DND-41 (cell line): ENCODE measurements at regions not wholly inside any gene's neighbourhood (a gene's known extent, or its start where the extent isn't known, plus 50 kb on each side); places are given as distances from the start of the nearest gene placed in this dataset.

Experiments used
- ATAC-seq: fragments of 200-7000 bp; cut with Tn5 transposase; 3 replicates; pipeline ENCODE4 v1.9.1; 2021; ENCODE audit warnings: low read depth; ENCODE audit not compliant: insufficient read depth
- DNase-seq: peaks from one replicate; pipeline ENCODE4 v3.0.0-alpha.2; 2020
- H2AFZ ChIP-seq: 2 replicates; pipeline ENCODE4 v1.6.0; 2012; ENCODE audit warnings: low read depth, low read length
- H3K27ac ChIP-seq: 2 replicates; pipeline ENCODE4 v1.5.1; 2012; ENCODE audit warnings: low read length, inconsistent platforms
- H3K27me3 ChIP-seq: fragments of 200-600 bp; sonication (generic); 2 replicates; pipeline ENCODE4 v1.6.0; 2012; ENCODE audit warnings: low read length, mild to moderate bottlenecking, inconsistent platforms; ENCODE audit not compliant: insufficient read depth, poor library complexity
- H3K36me3 ChIP-seq: 2 replicates; pipeline ENCODE4 v1.5.1; 2012; ENCODE audit warnings: low read length, inconsistent platforms; ENCODE audit not compliant: insufficient read depth
- H3K4me1 ChIP-seq: 2 replicates; pipeline ENCODE4 v1.5.1; 2012; ENCODE audit warnings: mild to moderate bottlenecking, low read length; ENCODE audit not compliant: insufficient read depth
- H3K4me2 ChIP-seq: 2 replicates; pipeline ENCODE4 v1.6.0; 2012; ENCODE audit warnings: mild to moderate bottlenecking, moderate library complexity, low read length, inconsistent platforms; ENCODE audit not compliant: insufficient read depth
- H3K4me3 ChIP-seq, 2 experiments: fragments of 200-600 bp in 1 of 2; shearing (Covaris generic) in 1 of 2; 2 replicates each; pipeline ENCODE4 v1.5.1; 2012 to 2016; ENCODE audit warnings: inconsistent platforms in 2 of 2, low read length in 2 of 2, mild to moderate bottlenecking in 2 of 2, low read depth in 1 of 2, moderate library complexity in 1 of 2
- H3K79me2 ChIP-seq: 2 replicates; pipeline ENCODE4 v1.6.0; 2012; ENCODE audit warnings: low read length, inconsistent platforms; ENCODE audit not compliant: insufficient read depth
- H3K9ac ChIP-seq: 2 replicates; pipeline ENCODE4 v1.6.0; 2012; ENCODE audit warnings: low read depth, mild to moderate bottlenecking, inconsistent platforms, low read length, moderate library complexity
- H3K9me3 ChIP-seq: 2 replicates; pipeline ENCODE4 v1.5.1; 2012; ENCODE audit warnings: low read length, moderate library complexity, mild to moderate bottlenecking, inconsistent platforms; ENCODE audit not compliant: insufficient read depth, severe bottlenecking
- H4K20me1 ChIP-seq: 2 replicates; pipeline ENCODE4 v1.6.0; 2012; ENCODE audit warnings: low read length; ENCODE audit not compliant: insufficient read depth
- EZH2 ChIP-seq: IDR thresholded peaks from 3 replicates; pipeline ENCODE4 v1.6.1; 2012; ENCODE audit warnings: borderline replicate concordance, low read depth, mild to moderate bottlenecking, moderate library complexity, low read length, inconsistent platforms; ENCODE audit not compliant: severe bottlenecking
- TF ChIP-seq, protein P1 (sequence below): IDR thresholded peaks from 2 replicates; pipeline ENCODE4 v1.5.1; 2012; ENCODE audit warnings: borderline replicate concordance, low read length, moderate library complexity, mild to moderate bottlenecking; ENCODE audit not compliant: poor library complexity, severe bottlenecking; ENCODE audit errors: extremely low read depth

DNA sequence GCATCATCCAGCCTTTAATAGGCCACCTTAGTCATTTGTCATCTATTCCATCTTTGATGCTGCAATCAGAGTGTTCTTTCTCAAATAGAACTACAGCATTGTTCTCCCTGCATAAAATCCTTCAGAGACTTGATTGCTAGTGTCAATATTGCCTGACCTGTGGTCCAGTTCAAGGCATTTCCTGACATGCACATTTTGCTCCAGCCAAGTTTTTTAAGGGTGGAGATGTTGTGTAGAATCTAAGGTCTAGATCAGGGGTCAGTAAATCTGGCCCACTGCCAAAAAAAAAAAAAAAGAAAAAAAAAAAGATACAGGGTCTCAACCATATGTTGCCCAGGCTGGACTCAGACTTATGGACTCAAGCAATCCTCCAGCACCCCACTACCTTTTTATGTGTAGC, 354.4 kb downstream of the FRK start:
- Histone ChIP-seq H3K36me3 (no peaks in the 10 kb centered on the region), H2AFZ (no peak overlapping the region), H3K9me3 (no peaks in the 10 kb centered on the region), H4K20me1 (no peaks in the 10 kb centered on the region), H3K79me2 (no peaks in the 10 kb centered on the region), H3K27ac (no peak overlapping the region), H3K4me1 (no peaks in the 10 kb centered on the region), H3K4me2 (no peak overlapping the region), H3K27me3 (no peaks in the 10 kb centered on the region), H3K4me3 (no peak overlapping the region), H3K9ac (no peak overlapping the region)
- TF ChIP-seq, protein P1, sequence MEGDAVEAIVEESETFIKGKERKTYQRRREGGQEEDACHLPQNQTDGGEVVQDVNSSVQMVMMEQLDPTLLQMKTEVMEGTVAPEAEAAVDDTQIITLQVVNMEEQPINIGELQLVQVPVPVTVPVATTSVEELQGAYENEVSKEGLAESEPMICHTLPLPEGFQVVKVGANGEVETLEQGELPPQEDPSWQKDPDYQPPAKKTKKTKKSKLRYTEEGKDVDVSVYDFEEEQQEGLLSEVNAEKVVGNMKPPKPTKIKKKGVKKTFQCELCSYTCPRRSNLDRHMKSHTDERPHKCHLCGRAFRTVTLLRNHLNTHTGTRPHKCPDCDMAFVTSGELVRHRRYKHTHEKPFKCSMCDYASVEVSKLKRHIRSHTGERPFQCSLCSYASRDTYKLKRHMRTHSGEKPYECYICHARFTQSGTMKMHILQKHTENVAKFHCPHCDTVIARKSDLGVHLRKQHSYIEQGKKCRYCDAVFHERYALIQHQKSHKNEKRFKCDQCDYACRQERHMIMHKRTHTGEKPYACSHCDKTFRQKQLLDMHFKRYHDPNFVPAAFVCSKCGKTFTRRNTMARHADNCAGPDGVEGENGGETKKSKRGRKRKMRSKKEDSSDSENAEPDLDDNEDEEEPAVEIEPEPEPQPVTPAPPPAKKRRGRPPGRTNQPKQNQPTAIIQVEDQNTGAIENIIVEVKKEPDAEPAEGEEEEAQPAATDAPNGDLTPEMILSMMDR = no peak
- no peak for TF ChIP-seq EZH2
- DNase-seq = no peak
- ATAC-seq = no peak

DNA sequence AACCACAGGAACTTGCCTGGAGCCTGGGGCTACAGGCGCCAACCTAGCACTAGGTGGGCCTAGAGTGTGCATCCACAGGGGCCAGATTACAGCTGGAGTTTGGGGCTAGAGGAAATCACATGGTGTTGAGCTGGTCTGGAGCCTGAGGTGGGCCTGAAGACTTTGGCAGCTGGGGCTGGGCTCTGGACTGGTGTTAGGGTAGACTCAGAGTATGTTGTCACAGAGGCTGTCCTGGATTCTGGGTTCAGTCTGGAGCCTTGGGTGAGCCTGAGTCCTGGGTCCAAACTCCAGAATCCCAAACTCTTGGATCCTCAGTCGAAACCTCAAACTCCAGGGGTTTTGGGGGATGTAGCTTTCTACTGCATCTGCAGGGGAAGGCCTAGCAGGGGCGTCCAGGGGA, 356.7 kb downstream of the FRK start:
- Histone ChIP-seq H3K4me3 (no peak overlapping the region), H3K9ac (no peak overlapping the region), H3K36me3 (no peaks in the 10 kb centered on the region), H3K79me2 (no peaks in the 10 kb centered on the region), H2AFZ (no peak overlapping the region), H3K9me3 (no peaks in the 10 kb centered on the region), H3K27ac (no peak overlapping the region), H4K20me1 (no peaks in the 10 kb centered on the region), H3K4me1 (no peaks in the 10 kb centered on the region), H3K27me3 (no peaks in the 10 kb centered on the region), H3K4me2 (no peak overlapping the region)
- ATAC-seq (no peak), DNase-seq (no peak)
- TF ChIP-seq, protein P1 = no peak
- no peak for TF ChIP-seq EZH2

DNA sequence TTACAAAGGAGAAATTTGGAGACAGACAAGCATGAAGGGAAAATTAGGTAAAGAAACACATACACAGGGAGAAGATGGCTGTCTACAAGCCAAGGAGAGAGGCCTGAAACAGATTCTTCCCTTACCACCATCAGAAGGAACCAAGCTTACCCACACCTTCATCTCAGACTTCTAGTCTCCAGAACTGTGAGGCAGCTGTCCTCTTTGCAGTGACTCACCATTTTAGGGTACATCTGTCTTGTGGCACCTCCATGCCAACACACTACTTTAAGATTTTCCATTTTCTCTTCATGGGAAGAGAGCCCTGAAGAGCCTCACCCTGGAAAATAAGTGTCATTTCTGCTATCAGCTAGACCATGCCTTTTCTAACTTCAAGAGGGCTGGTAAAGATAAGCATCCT, 369.3 kb downstream of the FRK start:
- TF ChIP-seq EZH2 = no peak
- TF ChIP-seq, protein P1 = no peak
- DNase-seq (no peak), ATAC-seq (no peak)
- Histone ChIP-seq H3K27me3 (no peaks in the 10 kb centered on the region), H3K4me2 (no peak overlapping the region), H3K4me3 (no peak overlapping the region), H3K9ac (no peak overlapping the region), H3K79me2 (no peaks in the 10 kb centered on the region), H3K9me3 (no peaks in the 10 kb centered on the region), H4K20me1 (no peaks in the 10 kb centered on the region), H3K27ac (no peak overlapping the region), H2AFZ (no peak overlapping the region), H3K36me3 (no peaks in the 10 kb centered on the region), H3K4me1 (no peaks in the 10 kb centered on the region)

DNA sequence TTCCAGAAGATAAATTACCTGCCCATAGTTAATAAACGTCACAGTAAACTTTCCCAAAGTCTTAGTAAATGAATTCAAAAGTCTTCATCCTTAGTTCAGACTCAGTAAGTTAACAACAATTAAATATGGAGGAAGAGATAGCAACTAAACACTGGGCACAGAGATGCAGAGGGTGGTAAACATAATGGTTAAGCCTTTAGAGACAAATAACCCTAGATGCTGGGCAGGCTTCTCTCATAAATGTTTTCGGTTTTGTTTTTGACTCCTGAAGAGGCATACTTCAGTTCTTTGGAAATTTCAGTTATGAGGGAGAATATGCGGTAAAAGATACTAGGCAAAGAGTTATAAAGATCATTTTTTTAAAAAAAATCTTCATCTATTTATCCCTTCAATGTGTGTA, 369.8 kb downstream of the FRK start:
- no peak overlapping the region for H2AFZ ChIP-seq
- DNase-seq = no peak
- no peak for ATAC-seq

More for the DNA sequence above, 369.8 kb downstream of the FRK start:
- H3K27me3 ChIP-seq = no peaks in the 10 kb centered on the region
- no peaks in the 10 kb centered on the region for H3K79me2 ChIP-seq
- H3K36me3 ChIP-seq = no peaks in the 10 kb centered on the region
- H3K9ac ChIP-seq = no peak overlapping the region
- no peaks in the 10 kb centered on the region for H4K20me1 ChIP-seq
- no peaks in the 10 kb centered on the region for H3K4me1 ChIP-seq
- no peak overlapping the region for H3K4me3 ChIP-seq
- H3K9me3 ChIP-seq = no peaks in the 10 kb centered on the region
- TF ChIP-seq, protein P1 = no peak
- no peak for TF ChIP-seq EZH2
- no peak overlapping the region for H3K4me2 ChIP-seq
- no peak overlapping the region for H3K27ac ChIP-seq
